ENCODE measurements at regions not wholly inside any gene's neighbourhood (a gene's known extent, or its start where the extent isn't known, plus 50 kb on each side); places are given as distances from the start of the nearest gene placed in this dataset.

GRCh38 chr13:38008636-38009035, 139.1 kb upstream of the TRPC4 start:
- no peak overlapping the region for H3K27ac ChIP-seq
- peak in 1 of 7 donors; percentile 7 for DNase-seq
- WGBS, 4 donors, result 30 to 41% (median 36%) methylated on average over 3 of the region's 3 CpGs
- intact Hi-C loops (cut with DNase I), result no loop called here
- H3K9me3 ChIP-seq (replicated peaks in 1 of 3), result no peaks in the 10 kb centered on the region
- H3K4me1 ChIP-seq (replicated peaks in 1 of 2), result no peaks in the 10 kb centered on the region
- no peaks in the 10 kb centered on the region for H3K36me3 ChIP-seq (replicated peaks in 1 of 2)
- no peak overlapping the region for H3K4me3 ChIP-seq
- no peak for TF ChIP-seq POLR2A (IDR thresholded peaks at IDR 0.05)
- TF ChIP-seq CTCF (IDR thresholded peaks at IDR 0.05), result no peak
- H3K27me3 ChIP-seq, result no peaks in the 10 kb centered on the region

GRCh38 chr13:38002606-38003005, 133.0 kb upstream of the TRPC4 start:
- no peak overlapping the region for H3K27ac ChIP-seq
- TF ChIP-seq CTCF (IDR thresholded peaks at IDR 0.05), result no peak
- TF ChIP-seq POLR2A (IDR thresholded peaks at IDR 0.05), result no peak
- no peak for DNase-seq
- no peaks in the 10 kb centered on the region for H3K36me3 ChIP-seq (replicated peaks in 1 of 2)
- 49 to 65% (median 51%) methylated on average over 7 of the region's 7 CpGs for WGBS, 4 donors
- intact Hi-C loops (cut with DNase I), result no loop called here
- H3K27me3 ChIP-seq, result no peaks in the 10 kb centered on the region
- H3K4me1 ChIP-seq (replicated peaks in 1 of 2), result no peaks in the 10 kb centered on the region
- no peak overlapping the region for H3K4me3 ChIP-seq
- no peaks in the 10 kb centered on the region for H3K9me3 ChIP-seq (replicated peaks in 1 of 3)

- TF ChIP-seq POLR2A (IDR thresholded peaks at IDR 0.05) (no peak), CTCF (IDR thresholded peaks at IDR 0.05) (no peak)
- DNase-seq, result no peak
- H3K36me3 ChIP-seq (replicated peaks in 1 of 2), result no peaks in the 10 kb centered on the region
- intact Hi-C loops (cut with DNase I), result no loop called here
- no peaks in the 10 kb centered on the region for H3K27me3 ChIP-seq
- no peak overlapping the region for H3K4me3 ChIP-seq
- H3K4me1 ChIP-seq (replicated peaks in 1 of 2), result no peaks in the 10 kb centered on the region
- H3K9me3 ChIP-seq (replicated peaks in 1 of 3), result no peaks in the 10 kb centered on the region
- H3K27ac ChIP-seq, result no peak overlapping the region
These were observed 128.1 kb upstream of the TRPC4 start for GRCh38 chr13:37997641-37998040.

- Histone ChIP-seq H3K4me3 (no peak overlapping the region), H3K27me3 (no peaks in the 10 kb centered on the region), H3K36me3 (replicated peaks in 1 of 2) (no peaks in the 10 kb centered on the region), H3K4me1 (replicated peaks in 1 of 2) (no peaks in the 10 kb centered on the region), H3K27ac (no peak overlapping the region), H3K9me3 (replicated peaks in 1 of 3) (no peaks in the 10 kb centered on the region)
- no peak for TF ChIP-seq CTCF (IDR thresholded peaks at IDR 0.05)
- intact Hi-C loops (cut with DNase I), result no loop called here
- DNase-seq, result no peak
- WGBS, 4 donors, result 0 to 42% (median 0%) methylated on average over 1 of the region's 1 CpG
These were observed 125.5 kb upstream of the TRPC4 start for GRCh38 chr13:37995092-37995491.

All from adrenal gland (tissue), 9 donors.